ENCODE measurements at regions not wholly inside any gene's neighbourhood (a gene's known extent, or its start where the extent isn't known, plus 50 kb on each side); places are given as distances from the start of the nearest gene placed in this dataset.
"Not testable (repeated sequence)": the region's sequence is repeated elsewhere in the genome, so short reads cannot be mapped to it uniquely, and the experiment has no call there.

GRCh38 chr5:63211448-63212132 is 633.0 kb downstream of the LRRC70 start:
- no peak for DNase-seq (ENCODE audit: low spot score)

DNA sequence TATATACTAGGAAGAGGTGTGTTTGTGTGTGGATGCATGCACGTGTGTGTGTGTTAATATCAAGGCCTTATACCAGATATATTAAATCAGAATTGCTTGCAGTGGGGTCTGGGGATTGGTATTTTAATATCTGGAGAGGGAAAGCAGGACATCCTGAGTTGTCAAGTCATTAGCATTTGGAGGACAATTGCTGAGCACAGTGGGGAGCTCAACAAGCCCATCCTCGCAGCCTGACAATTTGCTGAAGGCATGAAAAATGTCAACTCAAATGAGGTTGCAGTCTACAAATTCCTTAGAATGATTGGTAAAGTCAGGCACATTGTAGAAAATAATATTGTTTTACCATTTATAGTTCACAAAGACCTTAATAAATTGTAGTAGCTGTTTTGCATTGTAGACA is 627.4 kb downstream of the LRRC70 start:
- DNase-seq (ENCODE audit: low spot score), result no peak

- DNase-seq (ENCODE audit: low spot score), result no peak
Measured at GRCh38 chr5:63201738-63202137, 623.1 kb downstream of the LRRC70 start.

GRCh38 chr5:63194126-63194525 is 615.5 kb downstream of the LRRC70 start:
- no peak for DNase-seq (ENCODE audit: low spot score)

GRCh38 chr5:63180190-63180589 is 601.6 kb downstream of the LRRC70 start:
- not testable (repeated sequence) for DNase-seq (ENCODE audit: low spot score)

- no peak for DNase-seq (ENCODE audit: low spot score)
Measured at GRCh38 chr5:63175850-63176249, 597.2 kb downstream of the LRRC70 start.

GRCh38 chr5:63170486-63170885 is 591.9 kb downstream of the LRRC70 start:
- no peak for DNase-seq (ENCODE audit: low spot score)

DNA sequence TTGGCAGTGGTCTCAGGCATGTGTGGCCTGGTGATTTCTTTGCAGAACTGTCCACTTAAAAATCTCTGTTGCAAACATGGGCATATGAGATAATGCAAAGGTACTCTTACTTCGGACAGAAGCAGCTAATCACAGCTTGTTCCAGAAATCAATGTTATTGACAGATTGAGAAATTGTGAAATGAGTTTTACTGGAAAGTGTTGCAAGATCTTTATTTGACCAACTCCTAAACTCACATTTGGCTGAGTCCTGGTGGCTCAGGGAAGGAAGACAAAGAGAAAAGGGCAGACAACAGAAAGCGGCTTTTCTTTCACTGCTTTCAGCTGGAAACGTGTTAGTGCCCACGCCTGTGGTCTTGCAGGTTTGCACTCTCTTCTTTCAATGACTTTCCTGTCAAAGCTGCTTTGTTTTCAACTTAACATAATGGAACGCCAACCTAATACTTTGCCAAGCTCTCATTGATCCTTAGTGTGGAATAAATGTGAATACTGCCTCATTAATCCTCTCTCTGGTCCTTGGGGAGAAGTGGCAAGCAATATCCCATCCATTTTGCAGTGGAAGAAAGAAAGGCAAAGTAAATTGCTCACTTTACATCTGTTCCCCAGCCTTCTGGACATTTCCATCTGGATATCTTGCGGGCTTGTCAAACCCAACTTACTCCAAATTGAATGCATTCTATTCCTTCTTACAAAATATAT is 586.4 kb downstream of the LRRC70 start:
- no peak for DNase-seq (ENCODE audit: low spot score)

DNA sequence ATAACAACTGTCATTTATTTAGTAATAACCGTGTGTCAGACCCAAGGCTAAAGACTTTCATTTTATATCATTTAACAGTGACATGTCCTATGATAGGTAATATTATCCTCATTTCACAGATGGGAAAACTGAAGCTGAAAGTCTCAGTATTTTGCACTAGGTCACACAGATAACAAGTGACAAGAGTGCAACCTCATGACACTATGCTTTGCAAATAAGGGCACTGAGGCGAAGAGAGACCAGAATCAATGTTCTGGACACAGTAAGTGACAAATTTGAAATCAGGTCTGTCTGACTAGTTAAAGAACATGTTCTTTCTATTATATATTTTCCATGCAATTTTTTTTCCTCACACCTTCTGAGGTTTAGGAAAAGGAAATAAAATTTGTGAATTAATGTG is 585.7 kb downstream of the LRRC70 start:
- no peak for DNase-seq (ENCODE audit: low spot score)

- DNase-seq (ENCODE audit: low spot score), result no peak
Measured at GRCh38 chr5:63155310-63155631, 576.7 kb downstream of the LRRC70 start.

- no peak for DNase-seq (ENCODE audit: low spot score)
Measured at GRCh38 chr5:63154476-63155309, 576.1 kb downstream of the LRRC70 start.

DNA sequence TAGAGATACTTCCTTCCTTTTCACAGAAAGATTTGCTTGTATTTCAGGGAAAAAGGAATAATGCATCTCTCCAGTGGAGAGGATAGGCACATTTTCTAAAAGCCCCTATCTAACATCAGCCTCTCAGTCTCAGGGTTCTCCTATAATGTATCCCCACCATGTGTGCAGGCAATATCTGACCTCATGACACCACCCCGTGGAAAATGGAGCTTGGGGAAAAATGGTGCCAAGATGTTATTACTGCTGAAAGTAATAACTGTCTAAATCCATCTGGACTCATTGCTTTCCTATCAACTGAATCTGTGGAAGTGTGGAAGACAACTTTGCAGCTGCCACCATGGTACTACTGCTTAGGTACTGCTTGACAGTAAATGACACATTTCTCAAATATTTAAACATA is 574.3 kb downstream of the LRRC70 start:
- no peak for DNase-seq (ENCODE audit: low spot score)

GRCh38 chr5:63145167-63145566 is 566.5 kb downstream of the LRRC70 start:
- no peak for DNase-seq (ENCODE audit: low spot score)

DNA sequence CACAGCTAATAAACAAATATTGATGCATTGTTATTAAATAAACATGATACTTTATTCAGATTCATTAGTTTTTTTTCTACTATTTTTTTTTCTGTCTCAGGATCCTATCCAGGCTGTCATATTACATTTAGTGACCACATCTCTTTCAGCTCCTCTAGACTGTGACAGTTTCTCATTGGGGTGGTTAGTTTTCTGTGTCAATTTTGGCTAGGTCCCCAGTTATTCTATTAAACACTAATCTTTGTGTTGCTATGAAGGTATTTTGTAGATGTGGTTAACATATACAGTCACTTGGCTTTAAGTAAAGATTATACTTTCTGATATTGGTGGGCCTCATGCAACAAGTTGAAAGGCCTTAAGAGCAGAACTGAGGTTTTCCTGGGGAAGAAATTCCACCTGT is 563.0 kb downstream of the LRRC70 start:
- no peak for DNase-seq (ENCODE audit: low spot score)

DNA sequence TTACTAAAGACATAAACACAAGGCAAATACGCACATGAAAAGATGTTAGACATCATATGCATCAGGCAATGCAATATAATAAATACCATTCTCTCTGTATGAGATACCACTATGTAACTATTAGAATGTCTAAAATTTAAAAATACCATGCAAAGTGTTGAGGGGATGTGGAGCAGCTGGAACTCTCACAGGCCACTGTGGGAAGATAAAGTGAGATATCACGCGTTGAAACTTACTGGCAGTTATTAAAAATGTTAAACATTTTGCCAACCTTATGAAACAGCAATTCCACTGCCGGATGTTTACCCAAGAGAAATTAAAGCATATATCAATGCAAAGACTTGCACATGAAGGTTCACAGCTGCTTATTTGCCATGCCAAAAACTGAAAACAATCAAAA is 556.7 kb downstream of the LRRC70 start:
- no peak for DNase-seq (ENCODE audit: low spot score)

DNA sequence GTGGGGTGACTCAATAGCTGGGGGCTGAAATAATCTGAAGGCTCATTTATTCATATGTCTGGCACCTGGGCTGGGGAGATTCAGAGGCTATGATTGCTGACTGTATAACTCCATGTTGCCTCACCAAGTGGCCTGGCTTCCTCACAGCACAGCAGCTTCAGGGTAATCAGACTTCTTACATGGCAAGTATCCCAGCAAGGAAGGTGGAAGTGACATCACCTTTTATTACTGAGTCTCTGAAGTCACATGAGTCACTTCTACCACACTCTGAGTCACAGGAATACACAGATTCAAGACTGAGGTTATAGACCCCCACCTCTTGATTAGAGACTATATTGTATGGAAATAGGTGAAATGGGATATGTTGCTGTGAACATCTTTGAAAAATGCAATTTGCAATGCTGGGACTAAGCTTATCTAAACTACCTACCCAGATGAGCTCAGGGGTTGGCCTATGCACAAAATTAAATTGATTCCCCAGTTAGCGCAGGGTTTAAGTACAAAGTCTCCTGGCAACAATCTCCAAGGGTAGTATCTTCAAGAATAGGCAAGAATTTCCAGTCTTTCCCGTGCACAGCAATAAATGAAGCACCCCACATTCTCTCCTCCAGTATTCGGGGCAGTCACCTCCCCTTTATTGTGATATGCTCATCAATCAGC is 553.1 kb downstream of the LRRC70 start:
- DNase-seq (ENCODE audit: low spot score), result no peak

- no peak for DNase-seq (ENCODE audit: low spot score)
Measured at GRCh38 chr5:63128761-63129160, 550.1 kb downstream of the LRRC70 start.

- no peak for DNase-seq (ENCODE audit: low spot score)
Measured at GRCh38 chr5:63128018-63128417, 549.4 kb downstream of the LRRC70 start.

DNA sequence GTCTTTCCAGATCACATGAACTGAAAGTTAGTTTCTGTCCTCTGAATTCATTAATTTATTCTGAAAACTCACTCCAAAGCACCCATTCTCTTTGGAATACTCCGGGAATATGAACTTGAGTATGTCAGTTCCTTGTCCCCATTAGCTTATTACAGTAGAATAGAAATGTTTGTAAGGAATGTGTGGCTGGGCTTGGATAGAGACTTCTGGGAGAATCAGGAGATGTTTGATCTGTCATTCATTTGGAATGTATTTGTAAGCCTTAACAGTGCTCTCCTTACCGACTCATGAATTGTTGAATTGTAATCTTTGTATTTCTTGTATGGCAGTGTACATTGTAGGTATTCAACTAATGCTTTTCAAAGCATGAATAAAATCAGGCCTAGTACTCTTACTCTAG is 548.4 kb downstream of the LRRC70 start:
- DNase-seq (ENCODE audit: low spot score), result no peak

DNA sequence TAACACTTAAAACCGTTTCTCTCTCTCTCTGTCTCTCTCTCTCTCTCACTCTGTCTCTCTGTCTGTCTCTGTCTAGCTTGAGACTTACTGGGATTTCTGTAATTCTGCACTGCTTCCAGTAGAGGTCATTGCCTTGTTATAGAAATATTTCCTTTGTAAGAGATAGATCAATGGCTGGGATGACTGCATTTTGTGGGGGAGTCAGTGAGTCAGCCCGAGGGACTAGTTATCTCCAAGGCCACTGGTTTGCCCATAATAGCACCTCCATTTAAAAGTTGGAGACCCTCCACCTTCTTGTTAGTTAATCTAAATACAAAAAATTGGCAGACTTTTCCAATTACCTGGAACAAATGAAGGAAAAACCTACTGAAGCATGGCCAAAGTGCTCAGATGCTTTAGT is 547.2 kb downstream of the LRRC70 start:
- DNase-seq (ENCODE audit: low spot score), result peak; percentile 20

DNA sequence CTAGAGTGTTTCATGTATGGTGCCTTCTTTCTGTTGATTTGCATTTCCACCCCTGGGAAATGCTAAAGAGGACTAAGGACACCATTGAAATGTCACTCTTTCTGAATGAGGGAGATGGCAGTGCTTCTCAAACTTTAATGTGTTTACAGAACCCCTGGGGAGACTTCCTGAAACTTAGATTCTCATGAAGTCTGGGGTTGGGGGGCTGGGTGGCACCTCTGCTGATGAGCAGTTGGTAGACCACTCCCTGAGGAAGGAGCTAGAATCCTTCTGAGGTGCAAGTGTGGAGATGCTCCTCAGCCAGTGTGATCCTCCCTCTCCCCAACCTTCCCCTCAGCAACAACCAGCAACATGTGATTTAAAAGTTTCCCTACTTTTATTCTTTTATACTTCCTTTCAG is 546.8 kb downstream of the LRRC70 start:
- DNase-seq (ENCODE audit: low spot score), result no peak

GRCh38 chr5:63124266-63124665 is 545.6 kb downstream of the LRRC70 start:
- no peak for DNase-seq (ENCODE audit: low spot score)

GRCh38 chr5:63121471-63121870 is 542.9 kb downstream of the LRRC70 start:
- no peak for DNase-seq (ENCODE audit: low spot score)
